PC-9 (cell line): ENCODE measurements at regions not wholly inside any gene's neighbourhood (a gene's known extent, or its start where the extent isn't known, plus 50 kb on each side); places are given as distances from the start of the nearest gene placed in this dataset.

Experiments used
- BruUV-seq: library from RNA; stranded (reverse); fragments of 400-500 nt; replicated peaks from 2 replicates; lab custom pipeline; 2021; lab: Mats Ljungman, UMichigan
- CTCF ChIA-PET: fragments of 300-600 bp; sonication (Branson Sonifier 250); formaldehyde crosslinking; loops from one replicate; lab custom pipeline; 2022; ENCODE audit warnings: antibody characterized with exemption; lab: Charles Lee
- POLR2A ChIA-PET: fragments of 300-600 bp; sonication (Branson Sonifier 250); formaldehyde crosslinking; loops from one replicate; lab custom pipeline; 2022; ENCODE audit warnings: antibody characterized with exemption; ENCODE audit not compliant: unreplicated experiment; lab: Charles Lee
- DNase-seq, 2 experiments: peaks; one replicate each; pipeline versions ENCODE4 v3.0.0 to v3.0.0-alpha.2; 2015 to 2022; ENCODE audit warnings: mixed read lengths in 1 of 2
- H2AFZ ChIP-seq: fragments of 200-600 bp; sonication (generic); 2 replicates; pipeline ENCODE4 v1.8.1; 2017; ENCODE audit warnings: antibody characterized with exemption
- H3F3A ChIP-seq: fragments of 200-600 bp; sonication (generic); 2 replicates; pipeline ENCODE4 v1.8.1; 2017; ENCODE audit warnings: antibody characterized with exemption, mild to moderate bottlenecking, low read depth; ENCODE audit not compliant: insufficient read depth
- H3K27ac ChIP-seq: fragments of 200-600 bp; sonication (generic); 2 replicates; pipeline ENCODE4 v1.6.1; 2016; ENCODE audit warnings: mixed run types
- H3K27me3 ChIP-seq: fragments of 200-600 bp; sonication (generic); 2 replicates; pipeline ENCODE4 v1.6.1; 2016; ENCODE audit warnings: low read depth, mixed run types; ENCODE audit not compliant: insufficient read depth
- H3K36me3 ChIP-seq: fragments of 200-600 bp; sonication (generic); 2 replicates; pipeline ENCODE4 v1.6.1; 2016; ENCODE audit warnings: low read depth, mixed run types
- H3K4me1 ChIP-seq: fragments of 200-600 bp; sonication (generic); replicated peaks from 2 replicates; pipeline ENCODE4 v1.6.1; 2016; ENCODE audit warnings: mixed run types; ENCODE audit not compliant: insufficient read depth
- H3K4me2 ChIP-seq: fragments of 200-600 bp; sonication (generic); 2 replicates; pipeline ENCODE4 v1.6.1; 2017; ENCODE audit warnings: mixed run types
- H3K4me3 ChIP-seq: fragments of 200-600 bp; sonication (generic); 2 replicates; pipeline ENCODE4 v1.6.1; 2016; ENCODE audit warnings: mixed run types
- H3K79me2 ChIP-seq: fragments of 200-600 bp; sonication (generic); 2 replicates; pipeline ENCODE4 v1.6.1; 2017; ENCODE audit warnings: low read depth, mixed run types
- H3K9me2 ChIP-seq: fragments of 200-600 bp; sonication (generic); 2 replicates; pipeline ENCODE4 v1.8.1; 2017; ENCODE audit warnings: mild to moderate bottlenecking; ENCODE audit not compliant: insufficient read depth
- H3K9me3 ChIP-seq: fragments of 200-600 bp; sonication (generic); 2 replicates; pipeline ENCODE4 v1.8.1; 2016; ENCODE audit warnings: low read depth; ENCODE audit not compliant: insufficient read depth
- H4K20me1 ChIP-seq: fragments of 200-600 bp; sonication (generic); 2 replicates; pipeline ENCODE4 v1.8.1; 2017; ENCODE audit not compliant: insufficient read depth
- CTCF ChIP-seq: fragments of 200-600 bp; sonication (generic); conservative IDR thresholded peaks from 2 replicates; pipeline ENCODE4 v1.6.1; 2017; ENCODE audit warnings: mixed run types, antibody characterized with exemption, mild to moderate bottlenecking, moderate library complexity
- EZH2 ChIP-seq: fragments of 200-600 bp; sonication (generic); IDR thresholded peaks from 2 replicates; pipeline ENCODE4 v1.8.0; 2017; ENCODE audit warnings: antibody characterized with exemption, low read depth
- intact Hi-C: fragments of 100-400 bp; cut with micrococcal nuclease; formaldehyde crosslinking; loops from one replicate; pipeline ENCODE4 v1.10.0; 2022; ENCODE audit not compliant: unreplicated experiment

- no peaks in the 10 kb centered on the region for H3K9me3 ChIP-seq
- H3K9me2 ChIP-seq: no peaks in the 10 kb centered on the region
- intact Hi-C loops: no loop called here
- H4K20me1 ChIP-seq: no peaks in the 10 kb centered on the region; the same call in 1 of the 2 replicates
- DNase-seq: no peak
- POLR2A ChIA-PET: no interaction called here
- H3K4me2 ChIP-seq: no peak overlapping the region
- H3K79me2 ChIP-seq: no peaks in the 10 kb centered on the region
- H3K27ac ChIP-seq: no peak overlapping the region
- H3K27me3 ChIP-seq: no peaks in the 10 kb centered on the region
- H2AFZ ChIP-seq: no peak overlapping the region
- no peaks in the 10 kb centered on the region for H3K36me3 ChIP-seq
- BruUV-seq: no TSS peak
- no peaks in the 10 kb centered on the region for H3K4me1 ChIP-seq
- no peaks in the 10 kb centered on the region for H3F3A ChIP-seq
- H3K4me3 ChIP-seq: no peak overlapping the region
- no peak for TF ChIP-seq CTCF
- CTCF ChIA-PET: interaction anchor here (0.5 kb wide), 1 partner anchor 161 kb away, joined by 3 read pairs; no protein-coding TSS in a partner anchor
These were observed 58.2 kb downstream of the ELAPOR2 start for GRCh38 chr7:87001214-87001613.

- no peak for DNase-seq
- Histone ChIP-seq H3K27ac (no peak overlapping the region), H3K4me1 (no peaks in the 10 kb centered on the region), H3K79me2 (no peaks in the 10 kb centered on the region), H3K9me2 (no peaks in the 10 kb centered on the region), H3K4me2 (no peak overlapping the region), H2AFZ (no peak overlapping the region), H4K20me1 (no peaks in the 10 kb centered on the region; the same call in 1 of the 2 replicates), H3K9me3 (no peaks in the 10 kb centered on the region), H3K4me3 (no peak overlapping the region), H3K27me3 (no peaks in the 10 kb centered on the region), H3F3A (no peaks in the 10 kb centered on the region), H3K36me3 (no peaks in the 10 kb centered on the region)
- intact Hi-C loops: no loop called here
- ChIA-PET POLR2A (interaction anchor here (0.6 kb wide), 1 partner anchor 262 kb away, joined by 9 read pairs; no protein-coding TSS in a partner anchor), CTCF (interaction anchor here (0.5 kb wide), 1 partner anchor 162 kb away, joined by 3 read pairs; no protein-coding TSS in a partner anchor)
- no TSS peak for BruUV-seq
- TF ChIP-seq EZH2 (no peak), CTCF (no peak)
These were observed 59.1 kb downstream of the ELAPOR2 start for GRCh38 chr7:87000344-87000743.

GRCh38 chr7:86999750-87000149, 59.7 kb downstream of the ELAPOR2 start:
- Histone ChIP-seq H3K27ac (no peak overlapping the region), H3K9me2 (no peaks in the 10 kb centered on the region), H3K27me3 (no peaks in the 10 kb centered on the region), H2AFZ (no peak overlapping the region), H3K4me2 (no peak overlapping the region), H3K9me3 (no peaks in the 10 kb centered on the region), H3K36me3 (no peaks in the 10 kb centered on the region), H3K79me2 (no peaks in the 10 kb centered on the region), H3K4me3 (no peak overlapping the region), H3K4me1 (no peaks in the 10 kb centered on the region), H3F3A (no peaks in the 10 kb centered on the region), H4K20me1 (no peaks in the 10 kb centered on the region; the same call in 1 of the 2 replicates)
- intact Hi-C loops: no loop called here
- TF ChIP-seq CTCF (no peak), EZH2 (no peak)
- ChIA-PET POLR2A (no interaction called here), CTCF (no interaction called here)
- BruUV-seq: no TSS peak
- no peak for DNase-seq
